HEK293 (cell line): ENCODE measurements at regions not wholly inside any gene's neighbourhood (a gene's known extent, or its start where the extent isn't known, plus 50 kb on each side); places are given as distances from the start of the nearest gene placed in this dataset.

Experiments used
- BCL6B ChIP-seq: fragments of 450-650 bp; formaldehyde crosslinking; IDR thresholded peaks from 2 replicates; pipeline ENCODE4 v1.5.1; 2017; ENCODE audit warnings: missing biosample characterization, missing genetic modification characterization
- IKZF3 ChIP-seq: fragments of 450-650 bp; IDR thresholded peaks from 2 replicates; pipeline ENCODE4 v1.5.0; 2018; ENCODE audit warnings: missing biosample characterization, mild to moderate bottlenecking, missing genetic modification characterization, moderate library complexity
- ZBTB49 ChIP-seq: fragments of 450-650 bp; formaldehyde crosslinking; IDR thresholded peaks from 2 replicates; pipeline ENCODE4 v1.5.1; 2016; ENCODE audit warnings: missing biosample characterization, missing genetic modification characterization, low read depth
- ZFP41 ChIP-seq: fragments of 450-650 bp; formaldehyde crosslinking; IDR thresholded peaks from 2 replicates; pipeline ENCODE4 v1.5.1; 2016; ENCODE audit warnings: missing biosample characterization, missing genetic modification characterization, borderline replicate concordance
- ZNF175 ChIP-seq: fragments of 450-650 bp; formaldehyde crosslinking; IDR thresholded peaks from 2 replicates; pipeline ENCODE4 v1.5.1; 2016; ENCODE audit warnings: missing biosample characterization, missing genetic modification characterization
- TF ChIP-seq, protein P1 (sequence below): fragments of 450-650 bp; formaldehyde crosslinking; IDR thresholded peaks from 2 replicates; pipeline ENCODE4 v1.5.1; 2016; ENCODE audit warnings: missing biosample characterization, missing genetic modification characterization
- TF ChIP-seq, protein P2 (sequence below): fragments of 450-650 bp; IDR thresholded peaks from 2 replicates; pipeline ENCODE4 v1.5.1; 2018; ENCODE audit warnings: missing biosample characterization, missing genetic modification characterization

GRCh38 chr2:167480986-167481309 is 592.7 kb downstream of the XIRP2 start:
- TF ChIP-seq, protein P1, sequence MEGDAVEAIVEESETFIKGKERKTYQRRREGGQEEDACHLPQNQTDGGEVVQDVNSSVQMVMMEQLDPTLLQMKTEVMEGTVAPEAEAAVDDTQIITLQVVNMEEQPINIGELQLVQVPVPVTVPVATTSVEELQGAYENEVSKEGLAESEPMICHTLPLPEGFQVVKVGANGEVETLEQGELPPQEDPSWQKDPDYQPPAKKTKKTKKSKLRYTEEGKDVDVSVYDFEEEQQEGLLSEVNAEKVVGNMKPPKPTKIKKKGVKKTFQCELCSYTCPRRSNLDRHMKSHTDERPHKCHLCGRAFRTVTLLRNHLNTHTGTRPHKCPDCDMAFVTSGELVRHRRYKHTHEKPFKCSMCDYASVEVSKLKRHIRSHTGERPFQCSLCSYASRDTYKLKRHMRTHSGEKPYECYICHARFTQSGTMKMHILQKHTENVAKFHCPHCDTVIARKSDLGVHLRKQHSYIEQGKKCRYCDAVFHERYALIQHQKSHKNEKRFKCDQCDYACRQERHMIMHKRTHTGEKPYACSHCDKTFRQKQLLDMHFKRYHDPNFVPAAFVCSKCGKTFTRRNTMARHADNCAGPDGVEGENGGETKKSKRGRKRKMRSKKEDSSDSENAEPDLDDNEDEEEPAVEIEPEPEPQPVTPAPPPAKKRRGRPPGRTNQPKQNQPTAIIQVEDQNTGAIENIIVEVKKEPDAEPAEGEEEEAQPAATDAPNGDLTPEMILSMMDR = no peak
- TF ChIP-seq IKZF3 (tag by site-specific recombination) (no peak), BCL6B (tag by site-specific recombination) (no peak), ZNF175 (tag by site-specific recombination) (no peak), ZFP41 (no peak), ZBTB49 (tag by site-specific recombination) (no peak)
- TF ChIP-seq, protein P2, sequence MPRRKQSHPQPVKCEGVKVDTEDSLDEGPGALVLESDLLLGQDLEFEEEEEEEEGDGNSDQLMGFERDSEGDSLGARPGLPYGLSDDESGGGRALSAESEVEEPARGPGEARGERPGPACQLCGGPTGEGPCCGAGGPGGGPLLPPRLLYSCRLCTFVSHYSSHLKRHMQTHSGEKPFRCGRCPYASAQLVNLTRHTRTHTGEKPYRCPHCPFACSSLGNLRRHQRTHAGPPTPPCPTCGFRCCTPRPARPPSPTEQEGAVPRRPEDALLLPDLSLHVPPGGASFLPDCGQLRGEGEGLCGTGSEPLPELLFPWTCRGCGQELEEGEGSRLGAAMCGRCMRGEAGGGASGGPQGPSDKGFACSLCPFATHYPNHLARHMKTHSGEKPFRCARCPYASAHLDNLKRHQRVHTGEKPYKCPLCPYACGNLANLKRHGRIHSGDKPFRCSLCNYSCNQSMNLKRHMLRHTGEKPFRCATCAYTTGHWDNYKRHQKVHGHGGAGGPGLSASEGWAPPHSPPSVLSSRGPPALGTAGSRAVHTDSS (tag by site-specific recombination) = no peak
